RWPE2 (cell line): ENCODE measurements at regions not wholly inside any gene's neighbourhood (a gene's known extent, or its start where the extent isn't known, plus 50 kb on each side); places are given as distances from the start of the nearest gene placed in this dataset.

Experiments used
- ATAC-seq: fragments of 200-7000 bp; cut with Tn5 transposase; 3 replicates; pipeline ENCODE4 v1.9.1; 2021; ENCODE audit warnings: low read depth
- DNase-seq: peaks from one replicate; pipeline ENCODE4 v3.0.0-alpha.2; 2020; ENCODE audit warnings: low spot score
- H3K27ac ChIP-seq: fragments of 450-650 bp; 2 replicates; pipeline ENCODE4 v1.5.1; 2017; ENCODE audit warnings: mild to moderate bottlenecking; ENCODE audit not compliant: poor library complexity, severe bottlenecking
- H3K27me3 ChIP-seq: fragments of 250-450 bp; sonication (Bioruptor Pico); 2 replicates; pipeline ENCODE4 v1.5.1; 2021; ENCODE audit warnings: mild to moderate bottlenecking, moderate library complexity; ENCODE audit not compliant: insufficient read depth, poor library complexity, severe bottlenecking
- H3K36me3 ChIP-seq: fragments of 250-450 bp; sonication (Bioruptor Pico); 2 replicates; pipeline ENCODE4 v1.5.1; 2020; ENCODE audit warnings: low read depth, mild to moderate bottlenecking, moderate library complexity
- H3K4me1 ChIP-seq: fragments of 250-450 bp; sonication (Bioruptor Pico); 2 replicates; pipeline ENCODE4 v1.5.1; 2021; ENCODE audit warnings: mild to moderate bottlenecking, moderate library complexity; ENCODE audit not compliant: insufficient read depth, poor library complexity, severe bottlenecking
- H3K4me3 ChIP-seq: fragments of 250-450 bp; sonication (Bioruptor Pico); 2 replicates; pipeline ENCODE4 v1.5.1; 2021; ENCODE audit warnings: mild to moderate bottlenecking, moderate library complexity; ENCODE audit not compliant: severe bottlenecking
- H3K9me3 ChIP-seq: fragments of 250-450 bp; sonication (Bioruptor Pico); 2 replicates; pipeline ENCODE4 v1.5.1; 2021; ENCODE audit warnings: mild to moderate bottlenecking, moderate library complexity; ENCODE audit not compliant: severe bottlenecking
- TF ChIP-seq, protein P1 (sequence below): fragments of 450-650 bp; IDR thresholded peaks from one replicate; pipeline ENCODE4 v1.5.1; 2017; ENCODE audit warnings: mild to moderate bottlenecking, moderate library complexity; ENCODE audit not compliant: poor library complexity, severe bottlenecking

DNA sequence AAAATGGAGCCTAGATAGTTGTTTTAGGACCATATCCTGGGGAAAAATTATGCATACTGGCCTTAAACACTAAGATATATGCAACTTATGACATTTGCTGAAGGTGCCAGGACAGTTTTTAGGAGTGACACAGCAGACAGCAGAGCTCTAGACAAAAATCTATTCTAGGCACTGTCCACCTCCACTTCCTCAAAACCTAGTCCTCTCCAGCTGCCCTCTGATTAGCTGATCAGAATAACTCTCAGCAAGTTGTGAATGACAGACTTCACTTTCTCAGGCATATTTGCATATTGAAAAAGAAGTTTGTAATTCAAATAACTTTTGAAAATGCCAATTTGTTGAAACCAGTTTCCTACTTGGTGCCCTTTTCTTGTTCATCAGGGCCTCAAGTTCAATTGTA lies 152.3 kb upstream of the STEAP4 start:
- TF ChIP-seq, protein P1, sequence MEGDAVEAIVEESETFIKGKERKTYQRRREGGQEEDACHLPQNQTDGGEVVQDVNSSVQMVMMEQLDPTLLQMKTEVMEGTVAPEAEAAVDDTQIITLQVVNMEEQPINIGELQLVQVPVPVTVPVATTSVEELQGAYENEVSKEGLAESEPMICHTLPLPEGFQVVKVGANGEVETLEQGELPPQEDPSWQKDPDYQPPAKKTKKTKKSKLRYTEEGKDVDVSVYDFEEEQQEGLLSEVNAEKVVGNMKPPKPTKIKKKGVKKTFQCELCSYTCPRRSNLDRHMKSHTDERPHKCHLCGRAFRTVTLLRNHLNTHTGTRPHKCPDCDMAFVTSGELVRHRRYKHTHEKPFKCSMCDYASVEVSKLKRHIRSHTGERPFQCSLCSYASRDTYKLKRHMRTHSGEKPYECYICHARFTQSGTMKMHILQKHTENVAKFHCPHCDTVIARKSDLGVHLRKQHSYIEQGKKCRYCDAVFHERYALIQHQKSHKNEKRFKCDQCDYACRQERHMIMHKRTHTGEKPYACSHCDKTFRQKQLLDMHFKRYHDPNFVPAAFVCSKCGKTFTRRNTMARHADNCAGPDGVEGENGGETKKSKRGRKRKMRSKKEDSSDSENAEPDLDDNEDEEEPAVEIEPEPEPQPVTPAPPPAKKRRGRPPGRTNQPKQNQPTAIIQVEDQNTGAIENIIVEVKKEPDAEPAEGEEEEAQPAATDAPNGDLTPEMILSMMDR = no peak
- Histone ChIP-seq H3K9me3 (no peaks in the 10 kb centered on the region), H3K4me3 (no peak overlapping the region), H3K36me3 (no peaks in the 10 kb centered on the region), H3K4me1 (peaks cover 4% of the 10 kb centered on the region), H3K27ac (no peak overlapping the region), H3K27me3 (no peaks in the 10 kb centered on the region)
- DNase-seq (no peak), ATAC-seq (no peak)

DNA sequence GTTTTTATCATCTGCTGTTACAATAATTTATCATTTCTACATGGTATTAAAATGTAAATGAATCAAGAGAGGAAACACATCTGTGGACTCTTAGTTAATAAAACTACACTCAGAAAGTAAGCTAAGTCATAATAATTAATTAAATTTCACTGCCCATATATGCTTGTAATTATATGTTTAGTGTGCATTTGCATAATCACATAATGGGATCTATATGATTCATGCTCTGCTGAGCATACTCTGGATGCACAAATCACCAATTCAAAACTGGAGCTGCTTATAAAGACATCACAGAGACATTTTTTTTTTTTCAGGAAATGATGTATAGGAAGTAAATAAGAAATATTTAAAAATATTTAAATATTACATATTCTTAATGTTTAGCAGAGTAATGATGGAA lies 151.6 kb upstream of the STEAP4 start:
- ATAC-seq = no peak

DNA sequence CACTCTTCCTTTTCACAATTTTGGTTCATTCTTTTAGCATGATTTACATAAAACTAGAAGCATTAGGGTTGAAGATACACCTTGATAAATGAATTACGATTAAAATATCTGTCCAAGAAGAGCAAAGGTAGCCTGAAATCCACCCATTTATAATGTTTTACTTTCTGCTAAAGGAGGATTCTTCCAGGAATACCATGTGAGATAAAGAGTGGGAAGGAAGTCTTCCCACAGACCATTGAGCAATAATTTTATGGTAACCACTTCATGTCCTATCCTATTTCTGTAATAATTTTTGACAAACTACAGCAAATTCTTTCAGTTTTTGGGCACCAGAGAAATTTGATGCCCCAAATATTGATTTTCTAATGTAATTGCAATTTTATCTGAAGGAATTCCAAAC lies 150.6 kb upstream of the STEAP4 start:
- TF ChIP-seq, protein P1 = no peak
- DNase-seq = no peak
- H3K36me3 ChIP-seq = no peaks in the 10 kb centered on the region
- no peaks in the 10 kb centered on the region for H3K27me3 ChIP-seq
- no peaks in the 10 kb centered on the region for H3K9me3 ChIP-seq
- H3K4me1 ChIP-seq = peaks cover 4% of the 10 kb centered on the region
- no peak for ATAC-seq
- no peak overlapping the region for H3K27ac ChIP-seq
- no peak overlapping the region for H3K4me3 ChIP-seq

More for the DNA sequence above, 151.6 kb upstream of the STEAP4 start:
- no peak overlapping the region for H3K27ac ChIP-seq
- TF ChIP-seq, protein P1 = no peak
- H3K4me1 ChIP-seq = peaks cover 4% of the 10 kb centered on the region
- H3K9me3 ChIP-seq = no peaks in the 10 kb centered on the region
- DNase-seq = no peak
- H3K27me3 ChIP-seq = no peaks in the 10 kb centered on the region
- H3K4me3 ChIP-seq = no peak overlapping the region
- H3K36me3 ChIP-seq = no peaks in the 10 kb centered on the region

DNA sequence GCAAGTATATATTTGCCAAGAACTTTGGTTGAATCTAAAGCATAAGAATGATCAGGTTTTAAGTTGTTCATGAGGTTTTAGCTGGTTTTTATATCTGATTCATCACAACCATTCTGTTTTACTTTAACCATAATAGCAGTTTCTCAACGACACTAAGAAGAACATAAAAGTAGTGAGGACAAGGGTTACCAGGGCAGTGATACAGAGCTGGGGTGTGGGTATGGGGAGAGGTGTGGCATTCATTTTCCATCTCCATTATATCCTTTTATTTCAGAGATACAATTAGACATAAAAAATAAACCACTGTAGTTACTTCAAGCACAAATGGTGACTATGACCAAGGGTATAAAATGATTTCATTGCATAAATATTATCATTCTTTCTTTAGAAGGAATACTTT lies 149.8 kb upstream of the STEAP4 start:
- H3K4me3 ChIP-seq = no peak overlapping the region
- H3K27me3 ChIP-seq = no peaks in the 10 kb centered on the region
- peaks cover 4% of the 10 kb centered on the region for H3K4me1 ChIP-seq
- TF ChIP-seq, protein P1 = no peak
- H3K27ac ChIP-seq = no peak overlapping the region
- ATAC-seq (no peak), DNase-seq (no peak)
- no peaks in the 10 kb centered on the region for H3K36me3 ChIP-seq
- no peaks in the 10 kb centered on the region for H3K9me3 ChIP-seq

DNA sequence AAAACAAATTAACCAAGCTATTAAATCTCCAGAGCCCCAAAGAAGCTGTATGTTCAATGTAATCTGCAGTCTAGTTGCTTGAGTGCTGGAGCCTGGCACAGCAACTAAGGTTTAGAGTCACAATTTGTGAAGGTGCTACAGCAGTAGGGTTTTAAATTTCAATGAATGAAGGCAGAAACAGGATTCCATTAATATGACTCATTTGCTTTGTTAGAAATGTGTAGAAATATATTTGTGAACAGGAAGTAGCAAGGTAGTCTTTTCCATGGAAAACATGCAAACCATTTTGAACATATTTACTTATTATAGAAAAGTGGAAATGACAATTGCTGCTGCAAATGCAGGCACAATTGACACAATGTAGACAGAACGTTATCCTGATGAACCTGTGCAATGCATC lies 149.0 kb upstream of the STEAP4 start:
- TF ChIP-seq, protein P1 = no peak
- H3K4me3 ChIP-seq = no peak overlapping the region
- H3K9me3 ChIP-seq = no peaks in the 10 kb centered on the region
- no peaks in the 10 kb centered on the region for H3K36me3 ChIP-seq
- peaks cover 4% of the 10 kb centered on the region for H3K4me1 ChIP-seq
- H3K27ac ChIP-seq = no peak overlapping the region
- H3K27me3 ChIP-seq = no peaks in the 10 kb centered on the region
- ATAC-seq (peak; percentile 84), DNase-seq (no peak)
